ENCODE measurements at regions not wholly inside any gene's neighbourhood (a gene's known extent, or its start where the extent isn't known, plus 50 kb on each side); places are given as distances from the start of the nearest gene placed in this dataset.

DNA sequence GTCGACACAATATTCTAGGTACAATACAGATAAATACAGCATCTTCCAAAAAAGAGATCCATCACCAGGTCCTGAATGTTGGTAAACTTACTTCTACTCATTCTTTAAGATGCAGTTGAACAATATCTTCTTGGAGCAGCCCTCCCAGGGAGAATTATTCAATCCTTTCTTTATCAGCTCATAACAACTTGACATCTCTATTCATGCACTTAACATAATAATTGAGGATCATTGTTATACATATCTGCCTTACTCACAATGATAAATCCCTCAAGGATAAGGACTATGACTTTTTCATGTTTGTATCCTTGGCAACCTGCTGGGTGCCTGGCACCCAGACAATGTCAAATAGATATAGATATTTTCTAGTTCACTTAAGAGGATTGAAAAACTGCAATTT, 219.5 kb downstream of the POU4F1 start:
- no peak for ATAC-seq
- Histone ChIP-seq H3K4me1 (no peaks in the 10 kb centered on the region), H3K36me3 (no peaks in the 10 kb centered on the region), H3K4me3 (no peak overlapping the region), H3K27me3 (no peaks in the 10 kb centered on the region), H3K9me3 (no peaks in the 10 kb centered on the region), H3K27ac (no peak overlapping the region)
- in situ Hi-C loops (cut with MboI; ENCODE audit: low sequenced_read_pairs in 4 of 4), result no loop called here
- TF ChIP-seq, protein P1, sequence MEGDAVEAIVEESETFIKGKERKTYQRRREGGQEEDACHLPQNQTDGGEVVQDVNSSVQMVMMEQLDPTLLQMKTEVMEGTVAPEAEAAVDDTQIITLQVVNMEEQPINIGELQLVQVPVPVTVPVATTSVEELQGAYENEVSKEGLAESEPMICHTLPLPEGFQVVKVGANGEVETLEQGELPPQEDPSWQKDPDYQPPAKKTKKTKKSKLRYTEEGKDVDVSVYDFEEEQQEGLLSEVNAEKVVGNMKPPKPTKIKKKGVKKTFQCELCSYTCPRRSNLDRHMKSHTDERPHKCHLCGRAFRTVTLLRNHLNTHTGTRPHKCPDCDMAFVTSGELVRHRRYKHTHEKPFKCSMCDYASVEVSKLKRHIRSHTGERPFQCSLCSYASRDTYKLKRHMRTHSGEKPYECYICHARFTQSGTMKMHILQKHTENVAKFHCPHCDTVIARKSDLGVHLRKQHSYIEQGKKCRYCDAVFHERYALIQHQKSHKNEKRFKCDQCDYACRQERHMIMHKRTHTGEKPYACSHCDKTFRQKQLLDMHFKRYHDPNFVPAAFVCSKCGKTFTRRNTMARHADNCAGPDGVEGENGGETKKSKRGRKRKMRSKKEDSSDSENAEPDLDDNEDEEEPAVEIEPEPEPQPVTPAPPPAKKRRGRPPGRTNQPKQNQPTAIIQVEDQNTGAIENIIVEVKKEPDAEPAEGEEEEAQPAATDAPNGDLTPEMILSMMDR (IDR thresholded peaks at IDR 0.05 in 4 of 5, conservative IDR thresholded peaks at IDR 0.05 in 1 of 5), result no peak
- no peak for TF ChIP-seq POLR2A (IDR thresholded peaks at IDR 0.05)
- intact Hi-C loops (cut with DNase I; ENCODE audit: low total_unique reads), result no loop called here
- DNase-seq, result no peak

DNA sequence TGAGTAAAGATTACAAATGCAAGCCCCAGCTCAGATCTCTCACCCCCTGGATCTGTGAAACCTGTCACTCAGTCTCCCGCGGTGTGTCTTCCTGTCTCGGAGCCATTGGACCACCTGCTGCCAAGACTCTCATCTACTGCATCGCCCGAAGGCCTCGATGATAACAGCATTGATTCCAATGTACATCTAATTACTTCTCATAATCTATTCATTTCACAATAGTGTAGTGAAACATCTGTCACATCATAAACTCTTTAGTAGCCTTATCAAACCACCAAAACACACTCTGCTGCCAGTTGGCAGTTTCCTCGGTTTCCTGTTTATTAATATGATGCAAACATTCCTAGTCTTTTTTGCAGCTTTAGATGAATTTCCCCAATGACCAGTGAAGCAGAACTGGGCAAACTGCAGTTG, 220.3 kb downstream of the POU4F1 start:
- TF ChIP-seq, protein P1 (IDR thresholded peaks at IDR 0.05 in 4 of 5, conservative IDR thresholded peaks at IDR 0.05 in 1 of 5), result no peak
- no peak for TF ChIP-seq POLR2A (IDR thresholded peaks at IDR 0.05)
- ATAC-seq (no peak), DNase-seq (no peak)
- in situ Hi-C loops (cut with MboI; ENCODE audit: low sequenced_read_pairs in 4 of 4), result no loop called here
- H3K4me3 ChIP-seq, result no peak overlapping the region
- H3K27me3 ChIP-seq, result no peaks in the 10 kb centered on the region
- no peak overlapping the region for H3K27ac ChIP-seq
- no peaks in the 10 kb centered on the region for H3K36me3 ChIP-seq
- intact Hi-C loops (cut with DNase I; ENCODE audit: low total_unique reads), result no loop called here
- H3K4me1 ChIP-seq, result no peaks in the 10 kb centered on the region
- H3K9me3 ChIP-seq, result peaks cover 0 to under 1% (median 0%) of the 10 kb centered on the region in 3 donors

DNA sequence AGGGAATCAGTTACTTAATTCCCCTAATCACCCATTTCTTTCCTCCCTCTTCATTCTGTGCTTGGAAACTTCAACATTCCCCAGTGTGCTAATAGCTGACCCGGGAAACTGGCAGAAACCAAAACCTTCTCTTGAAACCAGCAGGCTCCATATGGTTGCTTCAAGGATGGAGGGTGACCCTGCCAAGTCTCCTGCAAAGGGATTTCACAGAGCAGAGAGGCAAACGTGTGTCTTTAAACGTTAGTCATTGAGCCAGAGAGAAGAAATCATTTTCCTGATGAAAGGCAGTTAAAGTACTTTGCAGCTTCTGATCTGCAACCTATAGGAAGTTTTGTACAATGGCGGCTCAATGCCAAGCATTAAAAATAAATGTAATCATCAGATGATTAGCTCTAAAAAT, 220.9 kb downstream of the POU4F1 start:
- in situ Hi-C loops (cut with MboI; ENCODE audit: low sequenced_read_pairs in 4 of 4), result no loop called here
- no peak overlapping the region for H3K4me3 ChIP-seq
- no peaks in the 10 kb centered on the region for H3K4me1 ChIP-seq
- ATAC-seq (no peak), DNase-seq (no peak)
- H3K27ac ChIP-seq, result no peak overlapping the region
- H3K27me3 ChIP-seq, result no peaks in the 10 kb centered on the region
- TF ChIP-seq, protein P1 (IDR thresholded peaks at IDR 0.05 in 4 of 5, conservative IDR thresholded peaks at IDR 0.05 in 1 of 5), result no peak
- no peak for TF ChIP-seq POLR2A (IDR thresholded peaks at IDR 0.05)
- no peaks in the 10 kb centered on the region for H3K36me3 ChIP-seq
- intact Hi-C loops (cut with DNase I; ENCODE audit: low total_unique reads), result no loop called here
- H3K9me3 ChIP-seq, result peaks cover 0 to 3% (median 0%) of the 10 kb centered on the region in 3 donors

DNA sequence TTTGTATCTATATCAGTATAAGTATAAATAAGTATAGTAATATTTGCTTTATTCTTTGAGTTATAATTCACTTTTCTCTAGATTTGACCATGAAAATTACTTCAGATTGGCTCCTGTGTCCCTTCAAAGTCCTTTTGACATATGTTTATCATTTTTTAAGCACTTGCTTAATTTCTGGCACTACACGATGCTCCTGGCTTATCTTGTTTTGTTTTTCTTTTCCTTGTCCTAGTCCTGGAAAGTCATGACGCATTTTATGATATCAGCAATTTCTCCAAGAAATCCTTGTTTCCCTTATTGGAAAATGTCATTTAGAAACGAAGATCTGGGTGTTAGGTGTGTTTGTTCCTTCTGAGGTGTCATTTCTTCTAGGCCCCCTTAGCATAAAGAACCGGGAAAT, 226.5 kb downstream of the POU4F1 start:
- Histone ChIP-seq H3K4me1 (no peaks in the 10 kb centered on the region), H3K27ac (no peak overlapping the region), H3K27me3 (no peaks in the 10 kb centered on the region), H3K36me3 (no peaks in the 10 kb centered on the region), H3K4me3 (no peak overlapping the region), H3K9me3 (peaks cover 0 to 3% (median 0%) of the 10 kb centered on the region in 3 donors)
- DNase-seq, result no peak
- intact Hi-C loops (cut with DNase I; ENCODE audit: low total_unique reads) (no loop called here), in situ Hi-C loops (cut with MboI; ENCODE audit: low sequenced_read_pairs in 4 of 4) (no loop called here)
- TF ChIP-seq POLR2A (IDR thresholded peaks at IDR 0.05), result no peak
- TF ChIP-seq, protein P1 (IDR thresholded peaks at IDR 0.05 in 4 of 5, conservative IDR thresholded peaks at IDR 0.05 in 1 of 5), result no peak
- ATAC-seq, result no peak

DNA sequence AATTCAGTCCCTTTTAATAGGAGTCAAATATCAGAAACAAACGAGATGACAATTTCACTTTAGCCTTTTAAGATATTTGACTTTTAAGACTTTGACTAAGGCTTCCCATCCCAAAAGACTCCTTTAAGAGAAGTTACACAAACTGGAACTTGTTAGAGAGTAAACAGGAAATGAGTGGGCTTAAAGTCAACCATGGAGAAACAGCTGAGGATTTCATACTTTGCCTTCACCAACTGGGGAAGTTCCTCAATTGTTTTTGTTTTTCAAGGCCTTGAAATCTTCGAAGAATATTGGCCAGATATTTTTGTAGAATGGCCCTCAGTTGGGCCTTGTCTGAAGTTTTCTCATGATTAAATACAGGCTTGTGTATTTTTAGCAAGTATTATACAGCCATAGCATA, 227.3 kb downstream of the POU4F1 start:
- DNase-seq (no peak), ATAC-seq (no peak)
- intact Hi-C loops (cut with DNase I; ENCODE audit: low total_unique reads) (no loop called here), in situ Hi-C loops (cut with MboI; ENCODE audit: low sequenced_read_pairs in 4 of 4) (no loop called here)
- TF ChIP-seq POLR2A (IDR thresholded peaks at IDR 0.05), result no peak
- TF ChIP-seq, protein P1 (IDR thresholded peaks at IDR 0.05 in 4 of 5, conservative IDR thresholded peaks at IDR 0.05 in 1 of 5), result no peak
- no peak overlapping the region for H3K4me3 ChIP-seq
- no peaks in the 10 kb centered on the region for H3K36me3 ChIP-seq
- H3K9me3 ChIP-seq, result peaks cover 0 to 3% (median 0%) of the 10 kb centered on the region in 3 donors
- no peaks in the 10 kb centered on the region for H3K27me3 ChIP-seq
- H3K4me1 ChIP-seq, result no peaks in the 10 kb centered on the region
- H3K27ac ChIP-seq, result peak overlapping the region in 1 of 4 donors; percentile 46
